SK-N-DZ (cell line): ENCODE measurements at regions not wholly inside any gene's neighbourhood (a gene's known extent, or its start where the extent isn't known, plus 50 kb on each side); places are given as distances from the start of the nearest gene placed in this dataset.
"Not testable (repeated sequence)": the region's sequence is repeated elsewhere in the genome, so short reads cannot be mapped to it uniquely, and the experiment has no call there.

Experiments used
- DNase-seq: peaks from one replicate; pipeline ENCODE4 v3.0.0-alpha.2; 2015; ENCODE audit warnings: low spot score

DNA sequence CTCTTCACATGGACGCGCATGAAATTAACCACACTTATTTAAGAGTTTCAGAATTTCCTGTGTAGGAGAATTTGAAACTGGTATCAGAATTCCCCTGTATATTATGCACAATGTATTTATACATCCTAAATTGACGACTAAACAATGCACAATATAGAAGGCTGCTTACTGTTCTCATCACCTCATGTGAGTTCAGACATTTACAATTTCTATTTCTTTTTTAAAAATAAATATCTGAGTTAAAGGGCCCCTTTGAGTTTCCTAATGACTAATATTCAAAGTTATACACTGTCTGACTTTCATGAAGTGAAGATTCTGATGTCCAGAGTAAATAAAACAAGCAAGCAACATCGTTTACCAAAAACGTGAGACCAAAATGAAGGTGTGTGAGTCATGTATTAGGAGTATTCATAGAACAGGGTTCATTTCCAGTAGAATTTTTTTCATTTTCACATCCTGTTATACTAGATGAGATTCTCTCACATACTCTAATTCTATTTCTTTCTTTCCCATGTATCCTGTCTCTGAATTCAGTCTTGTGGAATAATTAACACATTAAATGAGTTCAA, 406.2 kb downstream of the NUP35 start:
- no peak for DNase-seq

DNA sequence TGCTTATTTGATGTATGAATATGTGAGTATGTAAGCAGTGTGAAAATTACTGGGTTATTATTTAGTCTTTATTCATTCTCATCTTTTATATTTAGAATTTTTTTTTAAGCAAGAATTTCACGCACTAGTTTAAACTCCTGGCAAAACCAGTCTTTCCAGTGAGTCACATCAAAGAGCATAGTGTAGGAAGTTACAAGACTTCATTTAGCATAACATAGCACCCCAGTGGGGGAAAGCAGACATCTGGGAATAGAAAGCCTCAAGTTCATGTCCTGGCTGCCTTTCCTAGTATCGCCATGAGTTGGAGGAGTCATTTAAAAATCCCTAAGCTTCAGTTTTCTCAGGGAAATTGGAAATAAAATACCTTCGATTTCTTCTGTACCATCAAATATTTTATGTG, 408.3 kb downstream of the NUP35 start:
- DNase-seq = no peak

- DNase-seq = no peak
Measured at GRCh38 chr2:183533021-183533420, 408.8 kb downstream of the NUP35 start.

GRCh38 chr2:183536290-183536689, 412.0 kb downstream of the NUP35 start:
- DNase-seq = no peak

DNA sequence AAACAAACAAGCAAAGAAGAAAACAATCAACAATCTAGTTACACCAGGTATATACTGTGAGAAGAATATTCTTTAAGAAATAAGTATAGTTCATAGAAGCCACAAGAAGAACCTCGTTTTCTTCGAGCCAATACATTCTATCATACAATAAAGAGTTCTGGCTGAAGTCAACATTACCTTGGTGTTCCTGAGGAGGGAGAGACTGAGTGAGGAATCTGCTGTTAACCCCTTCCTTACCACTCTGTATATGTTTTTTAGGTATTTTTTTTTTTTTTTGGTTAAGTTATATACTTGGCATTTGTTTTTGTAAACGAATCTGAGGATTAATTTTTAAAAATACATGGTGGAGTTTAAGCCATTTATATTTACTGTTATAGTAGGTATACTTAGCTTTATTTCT, 412.5 kb downstream of the NUP35 start:
- no peak for DNase-seq

DNA sequence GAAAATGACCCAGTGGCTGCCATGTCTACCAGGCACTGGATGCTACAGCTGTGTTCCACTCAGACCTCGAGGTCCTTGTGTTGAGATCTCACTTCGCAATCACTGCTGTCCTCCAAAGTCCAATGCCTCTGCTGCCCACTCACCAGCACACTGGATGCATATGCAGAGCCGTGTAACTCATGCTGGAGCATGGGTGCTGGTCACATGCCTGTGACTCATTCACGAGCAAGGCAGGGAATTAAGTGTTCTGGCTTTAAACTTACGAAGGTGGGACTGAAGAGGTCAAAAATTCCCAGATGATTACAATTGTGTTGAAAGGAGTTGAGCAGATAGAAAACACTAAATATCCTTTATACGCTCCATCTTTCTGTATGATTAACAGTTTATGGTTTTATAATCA, 417.5 kb downstream of the NUP35 start:
- no peak for DNase-seq

- DNase-seq = no peak
Measured at GRCh38 chr2:183542606-183543005, 418.4 kb downstream of the NUP35 start.

DNA sequence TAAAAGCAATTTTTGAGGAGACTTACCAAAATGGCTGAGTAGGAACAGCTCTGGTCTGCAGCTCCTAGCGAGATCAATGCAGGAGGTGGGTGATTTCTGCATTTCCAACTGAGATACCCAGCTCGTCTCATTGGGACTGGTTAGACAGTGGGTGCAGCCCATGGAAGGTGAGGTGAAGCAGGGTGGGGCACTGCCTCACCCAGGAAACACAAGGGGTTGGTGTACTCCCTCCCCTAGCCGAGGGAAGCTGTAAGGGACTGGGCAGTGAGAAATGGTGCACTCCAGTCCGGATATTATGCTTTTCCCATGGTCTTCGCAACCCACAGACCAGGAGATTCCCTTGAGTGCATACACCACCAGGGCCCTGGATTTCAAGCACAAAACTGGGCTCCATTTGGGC, 419.0 kb downstream of the NUP35 start:
- DNase-seq = no peak

DNA sequence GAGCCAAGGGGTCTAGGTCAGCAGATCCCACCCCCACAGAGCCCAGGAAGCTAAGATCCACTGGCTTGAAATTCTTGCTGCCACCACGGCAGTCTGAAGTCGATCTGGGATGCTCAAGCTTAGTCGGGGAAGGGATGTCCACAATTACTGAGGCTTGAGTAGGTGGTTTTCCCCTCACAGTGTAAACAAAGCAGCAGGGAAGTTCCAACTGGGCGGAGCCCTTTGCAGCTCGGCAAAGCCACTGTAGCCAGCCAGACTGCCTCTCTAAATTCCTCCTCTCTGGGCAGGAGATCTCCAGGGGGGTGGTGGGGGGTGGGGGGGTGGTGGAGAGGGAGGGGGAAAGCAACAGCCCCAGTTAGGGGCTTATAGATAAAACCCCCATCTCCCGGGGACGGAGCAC, 419.5 kb downstream of the NUP35 start:
- DNase-seq = no peak

- not testable (repeated sequence) for DNase-seq
Measured at GRCh38 chr2:183546560-183547350, 422.5 kb downstream of the NUP35 start.

GRCh38 chr2:183552716-183553115, 428.5 kb downstream of the NUP35 start:
- DNase-seq = no peak

- no peak for DNase-seq
Measured at GRCh38 chr2:183564726-183565125, 440.5 kb downstream of the NUP35 start.

GRCh38 chr2:183575481-183575880, 451.2 kb downstream of the NUP35 start:
- no peak for DNase-seq

DNA sequence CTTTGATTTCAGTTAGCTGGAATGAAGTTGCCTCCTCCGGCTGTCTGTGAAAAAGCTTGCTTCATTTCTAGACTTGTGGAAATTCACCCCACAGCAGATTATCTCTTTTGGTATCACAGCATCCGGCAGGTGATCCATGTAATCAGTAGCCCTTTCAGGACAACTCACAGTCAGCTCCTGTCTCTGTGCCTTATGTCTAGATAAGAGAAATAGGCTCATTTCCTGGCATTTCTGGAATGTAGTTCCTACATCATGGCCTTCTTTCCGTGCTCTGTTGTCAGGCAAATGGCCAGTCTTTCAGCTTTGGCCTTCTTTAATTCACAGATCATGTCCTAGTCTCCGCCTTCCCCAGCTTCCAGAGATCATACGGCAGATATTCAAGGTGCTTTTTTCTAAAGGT, 455.4 kb downstream of the NUP35 start:
- DNase-seq = no peak

DNA sequence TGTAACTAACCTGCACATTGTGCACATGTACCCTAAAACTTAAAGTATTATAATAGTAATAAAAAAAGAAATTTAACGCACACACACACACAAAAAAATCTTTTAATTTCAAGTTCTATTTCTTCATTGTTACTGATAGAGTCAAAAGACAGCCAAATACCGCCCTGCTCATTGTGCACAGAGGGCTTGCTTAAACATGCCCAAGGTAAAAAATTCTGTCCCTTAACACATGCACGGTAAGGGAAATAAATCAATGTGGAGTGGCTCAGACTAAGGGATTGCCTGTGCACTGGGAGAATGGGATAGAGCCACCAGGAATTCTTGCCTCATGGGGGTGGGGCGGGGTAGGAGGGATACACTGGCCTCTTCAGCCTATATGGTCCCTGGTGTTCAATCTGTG, 468.0 kb downstream of the NUP35 start:
- no peak for DNase-seq

DNA sequence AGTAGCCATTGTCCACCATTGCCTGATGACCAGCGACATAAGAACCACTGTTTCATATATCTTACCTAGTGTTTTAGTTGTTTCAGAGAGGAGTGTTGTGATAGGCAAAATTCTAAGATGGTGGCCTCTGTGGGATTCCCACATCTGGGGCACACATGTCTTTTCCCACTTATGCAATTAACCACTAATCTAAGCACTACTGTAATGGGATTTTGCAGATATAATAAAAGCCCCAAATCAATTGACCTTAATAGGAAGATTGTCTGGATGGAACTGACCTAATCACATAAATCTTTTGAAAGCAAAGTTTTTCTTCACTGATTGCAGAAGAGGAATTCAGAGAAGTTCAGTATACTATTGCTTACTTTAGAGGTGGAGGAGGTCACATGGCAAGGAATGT, 469.9 kb downstream of the NUP35 start:
- DNase-seq = peak; percentile 14

GRCh38 chr2:183597841-183598240, 473.6 kb downstream of the NUP35 start:
- DNase-seq = no peak

- no peak for DNase-seq
Measured at GRCh38 chr2:183604065-183604464, 479.8 kb downstream of the NUP35 start.

GRCh38 chr2:183605440-183605839, 481.2 kb downstream of the NUP35 start:
- no peak for DNase-seq

GRCh38 chr2:183606022-183606717, 481.9 kb downstream of the NUP35 start:
- DNase-seq = no peak

- no peak for DNase-seq
Measured at GRCh38 chr2:183606718-183607085, 482.5 kb downstream of the NUP35 start.

DNA sequence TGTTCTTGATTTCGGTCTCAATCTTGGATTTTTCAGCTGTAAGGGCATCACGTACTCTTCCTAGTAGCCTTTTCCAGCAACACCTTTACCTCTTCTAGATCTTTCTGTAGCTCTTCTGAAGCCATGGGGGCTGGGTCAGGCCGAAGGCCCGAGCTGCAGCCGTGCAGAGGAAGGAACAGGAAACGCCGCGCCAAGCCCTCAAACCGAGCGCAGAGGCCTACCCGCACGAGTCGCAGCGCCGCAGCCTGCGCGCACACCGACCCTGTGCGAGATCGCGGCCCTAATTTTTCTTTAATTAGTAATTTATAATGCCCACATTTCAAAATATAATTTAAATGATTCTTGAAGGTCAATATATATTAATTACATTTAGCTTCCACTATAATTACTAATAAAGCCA, 483.8 kb downstream of the NUP35 start:
- DNase-seq = no peak

DNA sequence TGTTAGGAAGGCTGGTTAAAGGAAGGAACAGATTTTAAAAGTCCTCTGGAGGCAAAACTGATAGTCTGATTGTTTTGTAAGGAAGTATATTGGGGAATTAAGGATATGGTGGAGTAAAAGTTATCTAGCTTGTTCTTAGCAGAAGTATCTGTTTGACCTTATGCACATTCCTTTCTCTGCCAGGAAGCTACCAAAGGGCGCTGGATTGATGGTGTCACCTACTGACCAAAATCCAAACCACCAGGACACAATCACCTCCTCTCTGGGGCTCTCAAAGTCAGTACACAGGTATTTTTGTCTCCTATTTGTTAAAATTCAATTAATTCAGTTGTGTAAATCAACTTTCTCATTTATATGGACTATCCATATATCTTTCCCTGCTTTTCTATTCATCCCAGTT, 484.5 kb downstream of the NUP35 start:
- no peak for DNase-seq
